ENCODE measurements at regions not wholly inside any gene's neighbourhood (a gene's known extent, or its start where the extent isn't known, plus 50 kb on each side); places are given as distances from the start of the nearest gene placed in this dataset.

GRCh38 chr3:78545827-78546226, 1222.0 kb downstream of the ROBO1 start:
- Histone ChIP-seq H4K20me1 (ENCODE audit: control insufficient read depth, insufficient read depth, insufficient read length) (no peaks in the 10 kb centered on the region), H3K27me3 (ENCODE audit: insufficient read depth, low read length) (no peaks in the 10 kb centered on the region), H2BK20ac (ENCODE audit: low read depth, low read length, poor library complexity, severe bottlenecking) (no peak overlapping the region), H3K23me2 (ENCODE audit: insufficient read length, low read depth, low read length, poor library complexity, severe bottlenecking) (no peaks in the 10 kb centered on the region), H4K91ac (ENCODE audit: insufficient read length, low read depth, low read length) (no peak overlapping the region), H3K9ac (ENCODE audit: extremely low read depth, insufficient read length, low read length) (no peak overlapping the region), H2BK120ac (ENCODE audit: low read depth, low read length, poor library complexity, severe bottlenecking) (no peak overlapping the region), H4K5ac (ENCODE audit: insufficient read length, low read depth, low read length) (no peak overlapping the region), H3K79me2 (ENCODE audit: insufficient read depth, low read length) (no peaks in the 10 kb centered on the region), H3K14ac (ENCODE audit: insufficient read depth, low read length) (no peak overlapping the region), H2BK5ac (ENCODE audit: insufficient read length, low read length) (no peak overlapping the region), H2BK15ac (ENCODE audit: low read depth, low read length) (no peak overlapping the region), H3K79me1 (ENCODE audit: insufficient read depth, low read depth, low read length, poor library complexity, severe bottlenecking) (no peaks in the 10 kb centered on the region), H3K56ac (ENCODE audit: insufficient read length, low read depth, low read length) (no peak overlapping the region), H2AK5ac (ENCODE audit: insufficient read length, low read length) (no peak overlapping the region), H3K4me1 (ENCODE audit: insufficient read depth, low read length) (no peaks in the 10 kb centered on the region), H3T11ph (ENCODE audit: low read length) (no peak overlapping the region), H4K8ac (replicated peaks; ENCODE audit: insufficient read length, low read depth, low read length) (no peak overlapping the region), H3K4me2 (ENCODE audit: insufficient read depth, insufficient read length, low read length) (no peak overlapping the region), H3K4ac (ENCODE audit: low read depth, low read length) (no peak overlapping the region), H2AFZ (ENCODE audit: low read length) (no peak overlapping the region), H3K23ac (ENCODE audit: insufficient read length, low read depth, low read length) (no peak overlapping the region), H3K27ac (ENCODE audit: insufficient read length, low read depth, low read length) (no peak overlapping the region), H3K9me3 (ENCODE audit: control insufficient read depth, low read depth, low read length) (no peaks in the 10 kb centered on the region), H2BK12ac (ENCODE audit: insufficient read length, low read depth, low read length) (no peak overlapping the region), H3K18ac (ENCODE audit: insufficient read length, low read depth, low read length) (no peak overlapping the region)
- H3K27me3 Mint-ChIP-seq (ENCODE audit: low read depth): no peaks in the 10 kb centered on the region
- no peak for DNase-seq
- no peaks in the 10 kb centered on the region; a peak in 1 of 4 replicates for H3K4me1 Mint-ChIP-seq
- no peak overlapping the region for H3K4me3 Mint-ChIP-seq
- H3K27ac Mint-ChIP-seq: no peak overlapping the region; a peak in 1 of 7 replicates
- peaks cover 4 to 8% of the 10 kb centered on the region in 2 experiments; a peak in 4 of 5 replicates for H3K9me3 Mint-ChIP-seq
- H3K36me3 Mint-ChIP-seq (ENCODE audit: insufficient read depth in 1 of 3, low read depth in 3 of 3): peaks cover 2 to 6% (median 3%) of the 10 kb centered on the region in 3 experiments; a peak in 6 of 7 replicates
- no CpG with 5 or more reads among the region's 2 CpGs for WGBS (ENCODE audit: extremely low coverage, insufficient read length, low lambda C conversion rate)
- TF ChIP-seq CTCF (conservative IDR thresholded peaks at IDR 0.05): no peak
